Esophagus muscularis mucosa (tissue), 4 donors: ENCODE measurements at regions not wholly inside any gene's neighbourhood (a gene's known extent, or its start where the extent isn't known, plus 50 kb on each side); places are given as distances from the start of the nearest gene placed in this dataset.

Experiments
- DNase-seq: peaks from one replicate; pipeline ENCODE4 v3.0.0-alpha.2; 2017; ENCODE audit errors: extremely low spot score
- H3K27ac ChIP-seq, 4 donors: fragments of 200-600 bp; sonication (generic); replicated peaks in 1 of 4; 1 replicate in 3 of 4; 2 replicates in 1 of 4; pipeline ENCODE4 v1.5.1; 2016 to 2019; ENCODE audit warnings: mild to moderate bottlenecking in 1 of 4
- H3K27me3 ChIP-seq, 4 donors: fragments of 200-600 bp; sonication (generic); one replicate each; pipeline versions ENCODE4 v1.5.1 to v1.6.0; 2016 to 2019
- H3K36me3 ChIP-seq, 4 donors: fragments of 200-600 bp; sonication (generic); one replicate each; pipeline ENCODE4 v1.5.1; 2016 to 2019
- H3K4me1 ChIP-seq, 4 donors: fragments of 200-600 bp; sonication (generic); one replicate each; pipeline ENCODE4 v1.5.1; 2016 to 2019
- H3K4me3 ChIP-seq, 4 donors: fragments of 200-600 bp; sonication (generic); 1 replicate in 2 of 4; 2 replicates in 2 of 4; pipeline ENCODE4 v1.5.1; 2016 to 2019; ENCODE audit warnings: mild to moderate bottlenecking in 4 of 4, moderate library complexity in 1 of 4
- H3K9me3 ChIP-seq, 4 donors: fragments of 200-600 bp; sonication (generic); 1 replicate in 3 of 4; 2 replicates in 1 of 4; pipeline ENCODE4 v1.5.1; 2016 to 2019
- CTCF ChIP-seq, 3 experiments: fragments of 200-600 bp in 2 of 3; fragments of 450-650 bp in 1 of 3; sonication (generic) in 2 of 3; IDR thresholded peaks; one replicate each; pipeline ENCODE4 v1.5.1; 2017 to 2019; ENCODE audit warnings: antibody characterized with exemption in 3 of 3, mild to moderate bottlenecking in 2 of 3, moderate library complexity in 1 of 3
- EP300 ChIP-seq: sonication (generic); formaldehyde crosslinking; IDR thresholded peaks from one replicate; pipeline ENCODE4 v1.6.1; 2017; ENCODE audit warnings: antibody characterized with exemption
- POLR2A ChIP-seq: fragments of 450-650 bp; IDR thresholded peaks from one replicate; pipeline ENCODE4 v1.6.1; 2017; ENCODE audit warnings: antibody characterized with exemption, moderate library complexity, mild to moderate bottlenecking, low read depth
- POLR2AphosphoS5 ChIP-seq, 2 donors: sonication (generic); formaldehyde crosslinking; IDR thresholded peaks; one replicate each; pipeline ENCODE4 v1.6.1; 2017; ENCODE audit warnings: antibody characterized with exemption in 2 of 2
- WGBS: methylation state at CpG from one replicate; pipeline ENCODE4 v1.1.5; 2018; 5-methylcytosine and 5-hydroxymethylcytosine counted together
- intact Hi-C: fragments of 100-400 bp; cut with DNase I; formaldehyde crosslinking; loops from one replicate; pipeline ENCODE4 v1.15.1; 2023

GRCh38 chr1:47693115-47693514 lies 255.3 kb downstream of the FOXD2 start:
- TF ChIP-seq CTCF (IDR thresholded peaks at IDR 0.05) (no peak), POLR2A (no peak), EP300 (no peak), POLR2AphosphoS5 (IDR thresholded peaks at IDR 0.05) (no peak)
- Histone ChIP-seq H3K9me3 (no peaks in the 10 kb centered on the region), H3K27ac (no peak overlapping the region), H3K27me3 (peaks cover 0 to 66% (median 4%) of the 10 kb centered on the region in 4 donors), H3K4me1 (no peaks in the 10 kb centered on the region), H3K36me3 (no peaks in the 10 kb centered on the region), H3K4me3 (no peak overlapping the region)
- 90% methylated on average over 6 of the region's 8 CpGs for WGBS
- intact Hi-C loops: no loop called here
- no peak for DNase-seq

- intact Hi-C loops: no loop called here
- no peak overlapping the region for H3K27ac ChIP-seq
- TF ChIP-seq EP300 (no peak), POLR2AphosphoS5 (IDR thresholded peaks at IDR 0.05) (no peak)
Observed at GRCh38 chr1:47694011-47694890, 256.4 kb downstream of the FOXD2 start.

GRCh38 chr1:47696404-47696736 lies 258.5 kb downstream of the FOXD2 start:
- Histone ChIP-seq H3K9me3 (no peaks in the 10 kb centered on the region), H3K27me3 (peaks cover 0 to 45% (median 0%) of the 10 kb centered on the region in 4 donors), H3K4me1 (no peaks in the 10 kb centered on the region), H3K27ac (no peak overlapping the region), H3K4me3 (no peak overlapping the region), H3K36me3 (no peaks in the 10 kb centered on the region)
- TF ChIP-seq POLR2A: no peak
- TF ChIP-seq POLR2AphosphoS5 (IDR thresholded peaks at IDR 0.05): no peak
- TF ChIP-seq CTCF (IDR thresholded peaks at IDR 0.05): no peak
- no peak for TF ChIP-seq EP300
- intact Hi-C loops: no loop called here
- DNase-seq: no peak
- WGBS: no CpG with 5 or more reads among the region's 1 CpG

More at GRCh38 chr1:47694011-47694890, 256.4 kb downstream of the FOXD2 start:
- H3K27me3 ChIP-seq: peaks cover 0 to 56% (median 0%) of the 10 kb centered on the region in 4 donors
- no peak overlapping the region for H3K4me3 ChIP-seq
- DNase-seq: no peak
- H3K9me3 ChIP-seq: no peaks in the 10 kb centered on the region
- 84% methylated on average over 5 of the region's 14 CpGs for WGBS
- H3K4me1 ChIP-seq: no peaks in the 10 kb centered on the region
- H3K36me3 ChIP-seq: no peaks in the 10 kb centered on the region

- no peak for DNase-seq
- TF ChIP-seq POLR2AphosphoS5 (IDR thresholded peaks at IDR 0.05): no peak
- TF ChIP-seq POLR2A: no peak
- no peak for TF ChIP-seq EP300
- TF ChIP-seq CTCF (IDR thresholded peaks at IDR 0.05): no peak
- intact Hi-C loops: no loop called here
- no peaks in the 10 kb centered on the region for H3K4me1 ChIP-seq
- no peaks in the 10 kb centered on the region for H3K36me3 ChIP-seq
- H3K9me3 ChIP-seq: no peaks in the 10 kb centered on the region
- H3K4me3 ChIP-seq: no peak overlapping the region
- 100% methylated on average over 4 of the region's 6 CpGs for WGBS
- no peak overlapping the region for H3K27ac ChIP-seq
- H3K27me3 ChIP-seq: peaks cover 0 to 41% (median 0%) of the 10 kb centered on the region in 4 donors
Observed at GRCh38 chr1:47696737-47697441, 259.0 kb downstream of the FOXD2 start.

GRCh38 chr1:47697616-47698335 lies 259.9 kb downstream of the FOXD2 start:
- no peak for DNase-seq
- Histone ChIP-seq H3K9me3 (no peaks in the 10 kb centered on the region), H3K4me1 (peaks cover 0 to 5% (median 5%) of the 10 kb centered on the region in 4 donors), H3K27ac (no peak overlapping the region), H3K27me3 (peaks cover 0 to 34% (median 0%) of the 10 kb centered on the region in 4 donors), H3K4me3 (no peak overlapping the region), H3K36me3 (no peaks in the 10 kb centered on the region)
- intact Hi-C loops: no loop called here
- WGBS: 93% methylated on average over 7 of the region's 7 CpGs
- TF ChIP-seq POLR2AphosphoS5 (IDR thresholded peaks at IDR 0.05) (no peak), EP300 (no peak), POLR2A (no peak), CTCF (IDR thresholded peaks at IDR 0.05) (no peak)
